ENCODE measurements at regions not wholly inside any gene's neighbourhood (a gene's known extent, or its start where the extent isn't known, plus 50 kb on each side); places are given as distances from the start of the nearest gene placed in this dataset.

DNA sequence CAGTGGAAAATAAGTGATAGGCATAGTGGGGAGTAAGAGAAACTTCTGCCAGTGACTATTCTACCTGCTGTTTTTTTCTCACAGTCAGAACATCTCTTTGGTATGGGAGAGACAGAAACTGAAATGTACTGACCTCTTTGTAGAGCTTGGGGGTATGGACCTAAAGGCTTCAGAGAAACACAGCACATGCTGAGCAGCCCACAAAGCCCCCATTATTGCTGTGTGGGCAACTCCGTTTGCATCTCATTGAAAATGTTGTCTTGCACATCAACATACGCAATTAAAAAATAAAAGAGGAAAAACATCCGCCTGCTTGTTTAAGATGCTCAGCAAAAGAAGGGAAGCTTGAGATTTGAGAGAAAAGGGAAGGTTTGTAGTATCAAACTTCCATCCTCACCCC, 443.4 kb upstream of the SEMA6D start:
- H3K4me3 ChIP-seq (ENCODE audit: low read depth, poor library complexity, severe bottlenecking) = no peak overlapping the region
- DNase-seq (ENCODE audit: low spot score in 2 of 2) = no peak
- TF ChIP-seq POLR2A (IDR thresholded peaks at IDR 0.05) = no peak
- TF ChIP-seq, protein P1, sequence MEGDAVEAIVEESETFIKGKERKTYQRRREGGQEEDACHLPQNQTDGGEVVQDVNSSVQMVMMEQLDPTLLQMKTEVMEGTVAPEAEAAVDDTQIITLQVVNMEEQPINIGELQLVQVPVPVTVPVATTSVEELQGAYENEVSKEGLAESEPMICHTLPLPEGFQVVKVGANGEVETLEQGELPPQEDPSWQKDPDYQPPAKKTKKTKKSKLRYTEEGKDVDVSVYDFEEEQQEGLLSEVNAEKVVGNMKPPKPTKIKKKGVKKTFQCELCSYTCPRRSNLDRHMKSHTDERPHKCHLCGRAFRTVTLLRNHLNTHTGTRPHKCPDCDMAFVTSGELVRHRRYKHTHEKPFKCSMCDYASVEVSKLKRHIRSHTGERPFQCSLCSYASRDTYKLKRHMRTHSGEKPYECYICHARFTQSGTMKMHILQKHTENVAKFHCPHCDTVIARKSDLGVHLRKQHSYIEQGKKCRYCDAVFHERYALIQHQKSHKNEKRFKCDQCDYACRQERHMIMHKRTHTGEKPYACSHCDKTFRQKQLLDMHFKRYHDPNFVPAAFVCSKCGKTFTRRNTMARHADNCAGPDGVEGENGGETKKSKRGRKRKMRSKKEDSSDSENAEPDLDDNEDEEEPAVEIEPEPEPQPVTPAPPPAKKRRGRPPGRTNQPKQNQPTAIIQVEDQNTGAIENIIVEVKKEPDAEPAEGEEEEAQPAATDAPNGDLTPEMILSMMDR (IDR thresholded peaks at IDR 0.05) = no peak
- intact Hi-C loops (cut with DNase I; ENCODE audit: low total_unique reads) = no loop called here
- WGBS, 2 donors = 82 to 87% methylated on average over 3 of the region's 3 CpGs

DNA sequence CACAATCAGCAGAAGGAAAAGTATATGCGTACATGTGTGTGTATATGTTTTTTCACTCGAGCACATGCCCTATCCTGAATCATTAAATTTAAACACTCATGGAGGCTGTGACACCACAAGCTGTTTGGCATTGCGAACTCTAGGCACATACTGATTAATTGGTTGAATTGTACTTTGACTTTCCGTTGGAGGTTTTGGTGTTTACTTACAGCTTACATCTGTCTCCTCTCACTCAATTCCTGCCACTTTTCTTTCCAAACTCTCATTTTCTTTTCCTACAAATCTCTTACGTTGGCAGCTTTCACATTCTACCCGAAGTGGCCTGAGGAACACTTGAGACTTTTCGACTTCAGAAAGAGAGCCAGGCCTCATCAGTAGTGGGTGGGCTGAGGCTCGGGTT, 434.1 kb upstream of the SEMA6D start:
- WGBS, 2 donors = 69 to 79% methylated on average over 8 of the region's 8 CpGs
- TF ChIP-seq, protein P1 (IDR thresholded peaks at IDR 0.05) = no peak
- TF ChIP-seq POLR2A (IDR thresholded peaks at IDR 0.05) = no peak
- DNase-seq (ENCODE audit: low spot score in 2 of 2) = no peak
- intact Hi-C loops (cut with DNase I; ENCODE audit: low total_unique reads) = no loop called here
- no peak overlapping the region for H3K4me3 ChIP-seq (ENCODE audit: low read depth, poor library complexity, severe bottlenecking)

DNA sequence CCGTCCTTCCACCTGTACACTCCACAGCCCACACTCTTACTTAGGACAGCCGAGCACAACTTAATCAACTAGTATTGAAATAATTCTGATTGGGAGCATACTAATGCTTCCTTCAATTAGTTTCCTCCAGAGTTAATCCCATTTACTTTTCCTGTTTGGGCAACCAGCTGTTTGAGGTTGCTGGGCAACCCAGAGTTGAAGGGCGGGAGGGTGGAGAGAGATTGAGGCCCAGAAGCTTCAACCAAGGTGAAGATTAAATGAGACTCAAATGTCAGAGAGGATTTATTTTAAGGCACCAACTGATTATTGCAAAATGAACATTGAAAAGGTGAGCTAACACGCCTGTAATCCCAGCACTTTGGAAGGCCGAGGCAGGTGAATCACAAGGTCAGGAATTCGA, 428.5 kb upstream of the SEMA6D start:
- TF ChIP-seq, protein P1 (IDR thresholded peaks at IDR 0.05) = no peak
- TF ChIP-seq POLR2A (IDR thresholded peaks at IDR 0.05) = no peak
- 87 to 94% methylated on average over 6 of the region's 6 CpGs for WGBS, 2 donors
- H3K4me3 ChIP-seq (ENCODE audit: low read depth, poor library complexity, severe bottlenecking) = no peak overlapping the region
- no peak for DNase-seq (ENCODE audit: low spot score in 2 of 2)
- intact Hi-C loops (cut with DNase I; ENCODE audit: low total_unique reads) = no loop called here

DNA sequence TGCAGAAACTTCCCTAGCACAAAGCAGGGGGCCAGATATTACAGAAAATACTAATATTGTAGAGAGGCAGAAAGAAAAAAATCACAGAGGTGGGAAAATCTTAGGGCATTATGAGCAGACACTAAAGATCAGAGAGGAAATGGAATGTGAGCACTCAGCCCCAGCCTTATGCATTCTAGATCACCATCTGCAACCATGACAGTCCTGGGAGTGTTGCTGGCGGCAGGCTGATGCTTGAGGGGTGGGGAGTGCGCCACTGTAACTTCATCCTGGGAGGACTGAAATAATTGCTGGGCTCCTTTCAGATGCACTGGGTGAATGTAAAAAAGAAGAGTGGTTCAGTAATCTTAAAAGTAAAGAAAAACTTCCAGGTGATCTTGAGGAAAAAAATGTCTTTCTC, 427.6 kb upstream of the SEMA6D start:
- no peak for DNase-seq (ENCODE audit: low spot score in 2 of 2)
- no peak for TF ChIP-seq POLR2A (IDR thresholded peaks at IDR 0.05)
- TF ChIP-seq, protein P1 (IDR thresholded peaks at IDR 0.05) = no peak
- WGBS, 2 donors = 95 to 98% methylated on average over 2 of the region's 2 CpGs
- no peak overlapping the region for H3K4me3 ChIP-seq (ENCODE audit: low read depth, poor library complexity, severe bottlenecking)
- intact Hi-C loops (cut with DNase I; ENCODE audit: low total_unique reads) = no loop called here

DNA sequence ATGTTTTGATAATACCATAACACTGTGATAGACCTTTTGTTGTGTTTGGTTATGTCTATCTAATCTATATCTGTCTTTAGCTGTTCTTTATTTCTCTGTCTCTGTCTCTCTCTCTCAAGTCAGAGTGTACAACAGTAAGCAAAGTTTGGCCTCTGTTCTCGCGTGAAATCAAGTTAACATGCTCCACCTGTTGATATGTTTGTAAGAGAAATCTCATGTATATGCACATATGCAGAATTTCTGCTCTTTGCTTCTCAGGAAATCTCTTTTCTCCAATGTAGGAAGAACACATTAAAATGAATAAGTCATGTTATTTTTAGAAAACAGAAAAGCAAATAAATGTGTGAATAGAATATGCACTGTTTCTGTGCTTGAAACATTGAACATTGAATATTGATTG, 425.5 kb upstream of the SEMA6D start:
- TF ChIP-seq, protein P1 (IDR thresholded peaks at IDR 0.05) = no peak
- TF ChIP-seq POLR2A (IDR thresholded peaks at IDR 0.05) = no peak

DNA sequence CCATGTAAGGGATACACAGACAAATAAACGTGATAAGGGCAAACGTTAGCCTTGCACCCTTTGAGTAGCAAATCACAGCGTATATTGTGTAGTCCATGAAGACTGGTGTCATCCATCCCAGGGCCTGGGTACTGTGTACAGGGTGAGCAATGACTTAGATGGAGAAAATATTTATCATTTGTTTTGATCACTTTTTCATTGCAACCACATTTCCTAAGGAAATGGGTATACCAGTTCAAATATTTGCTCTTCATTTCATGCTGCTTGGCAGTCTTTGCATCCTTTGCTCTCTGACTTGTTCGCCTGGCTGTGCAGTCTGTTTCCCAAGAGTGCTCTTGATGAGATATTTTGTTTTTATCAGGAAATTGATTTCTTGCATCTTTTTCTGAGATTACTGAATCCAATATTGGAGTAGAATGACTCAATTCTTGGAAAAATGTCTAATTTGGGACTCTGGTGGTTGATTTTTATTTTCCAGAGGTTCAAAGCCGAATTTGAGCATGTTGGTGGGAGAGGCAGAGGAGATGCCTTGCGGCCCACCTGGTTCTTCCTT, 424.6 kb upstream of the SEMA6D start:
- no peak for TF ChIP-seq POLR2A (IDR thresholded peaks at IDR 0.05)
- TF ChIP-seq, protein P1 (IDR thresholded peaks at IDR 0.05) = no peak
- H3K4me3 ChIP-seq (ENCODE audit: low read depth, poor library complexity, severe bottlenecking) = no peak overlapping the region
- 52 to 62% methylated on average over 6 of the region's 6 CpGs for WGBS, 2 donors
- intact Hi-C loops (cut with DNase I; ENCODE audit: low total_unique reads) = no loop called here
- DNase-seq (ENCODE audit: low spot score in 2 of 2) = no peak

More for the DNA sequence above, 425.5 kb upstream of the SEMA6D start:
- 81 to 82% methylated on average over 2 of the region's 2 CpGs for WGBS, 2 donors
- intact Hi-C loops (cut with DNase I; ENCODE audit: low total_unique reads) = no loop called here
- H3K4me3 ChIP-seq (ENCODE audit: low read depth, poor library complexity, severe bottlenecking) = no peak overlapping the region
- no peak for DNase-seq (ENCODE audit: low spot score in 2 of 2)

All from lower leg skin (tissue), 4 donors.